GM23338 (cell line): ENCODE measurements at regions not wholly inside any gene's neighbourhood (a gene's known extent, or its start where the extent isn't known, plus 50 kb on each side); places are given as distances from the start of the nearest gene placed in this dataset.

Source experiments
- ATAC-seq: fragments of 200-7000 bp; cut with Tn5 transposase; 3 replicates; pipeline ENCODE4 v1.9.1; 2020
- DNase-seq: peaks from one replicate; pipeline ENCODE4 v3.0.0-alpha.2; 2015; ENCODE audit warnings: low spot score
- H2AFZ ChIP-seq: fragments of 200-600 bp; sonication (generic); 2 replicates; pipeline ENCODE4 v1.8.0; 2016; ENCODE audit warnings: antibody characterized with exemption, mild to moderate bottlenecking, moderate library complexity
- H3F3A ChIP-seq: fragments of 200-600 bp; sonication (generic); replicated peaks from 2 replicates; pipeline ENCODE4 v1.8.0; 2017; ENCODE audit warnings: antibody characterized with exemption, mixed run types, low read depth
- H3K27ac ChIP-seq: fragments of 200-600 bp; sonication (generic); 2 replicates; pipeline ENCODE4 v1.6.1; 2016; ENCODE audit warnings: low read depth
- H3K27me3 ChIP-seq: fragments of 200-600 bp; sonication (generic); 2 replicates; pipeline ENCODE4 v1.8.0; 2016; ENCODE audit warnings: mild to moderate bottlenecking, mixed run types, moderate library complexity; ENCODE audit not compliant: insufficient read depth
- H3K36me3 ChIP-seq: fragments of 200-600 bp; sonication (generic); 2 replicates; pipeline ENCODE4 v1.8.0; 2016; ENCODE audit warnings: mild to moderate bottlenecking; ENCODE audit not compliant: insufficient read depth
- H3K4me1 ChIP-seq: fragments of 200-600 bp; sonication (generic); 2 replicates; pipeline ENCODE4 v1.8.0; 2016; ENCODE audit warnings: mild to moderate bottlenecking, moderate library complexity; ENCODE audit not compliant: insufficient read depth
- H3K4me2 ChIP-seq: fragments of 200-600 bp; sonication (generic); 2 replicates; pipeline ENCODE4 v1.7.1; 2017; ENCODE audit warnings: mixed run types
- H3K4me3 ChIP-seq: fragments of 200-600 bp; sonication (generic); 2 replicates; pipeline ENCODE4 v1.6.1; 2016; ENCODE audit warnings: mixed run types
- H3K79me2 ChIP-seq: fragments of 200-600 bp; sonication (generic); replicated peaks from 2 replicates; pipeline ENCODE4 v1.8.0; 2017; ENCODE audit warnings: mild to moderate bottlenecking; ENCODE audit not compliant: insufficient read depth
- H3K9me2 ChIP-seq: fragments of 200-600 bp; sonication (generic); 2 replicates; pipeline ENCODE4 v1.8.0; 2017; ENCODE audit not compliant: insufficient read depth
- H4K20me1 ChIP-seq: fragments of 200-600 bp; sonication (generic); replicated peaks from 2 replicates; pipeline ENCODE4 v1.8.0; 2017; ENCODE audit warnings: mild to moderate bottlenecking; ENCODE audit not compliant: insufficient read depth
- H3K27ac Mint-ChIP-seq: 2 replicates; pipeline ENCODE4 v1.8.0; 2020; ENCODE audit warnings: inconsistent platforms, mild to moderate bottlenecking, moderate library complexity, mixed read lengths
- H3K27me3 Mint-ChIP-seq: 3 replicates; pipeline ENCODE4 v1.8.0; 2022; ENCODE audit warnings: low read depth, mild to moderate bottlenecking, moderate library complexity, mixed read lengths, inconsistent platforms; ENCODE audit not compliant: insufficient read depth, poor library complexity
- H3K36me3 Mint-ChIP-seq: 3 replicates; pipeline ENCODE4 v1.8.0; 2021; ENCODE audit warnings: low read depth, mild to moderate bottlenecking, inconsistent platforms, moderate library complexity, mixed read lengths
- H3K4me1 Mint-ChIP-seq: 3 replicates; pipeline ENCODE4 v1.8.0; 2020; ENCODE audit warnings: mild to moderate bottlenecking, inconsistent platforms, mixed read lengths
- H3K4me3 Mint-ChIP-seq: 3 replicates; pipeline ENCODE4 v1.8.0; 2021; ENCODE audit warnings: moderate library complexity, mild to moderate bottlenecking, inconsistent platforms, mixed read lengths
- H3K9me3 Mint-ChIP-seq: 3 replicates; pipeline ENCODE4 v1.8.0; 2020; ENCODE audit warnings: moderate library complexity, mild to moderate bottlenecking, inconsistent platforms, mixed read lengths
- CREB1 ChIP-seq: fragments of 250-450 bp; sonication (Bioruptor Pico); IDR thresholded peaks from 2 replicates; pipeline ENCODE4 v1.5.0; 2020; ENCODE audit warnings: low read depth, mild to moderate bottlenecking, moderate library complexity
- EZH2 ChIP-seq: fragments of 200-600 bp; sonication (generic); IDR thresholded peaks from one replicate; pipeline ENCODE4 v1.8.0; 2017; ENCODE audit warnings: antibody characterized with exemption, mild to moderate bottlenecking, low read depth; ENCODE audit not compliant: unreplicated experiment
- JUNB ChIP-seq: IDR thresholded peaks from one replicate; pipeline ENCODE4 v1.6.1; 2016; ENCODE audit warnings: antibody characterized with exemption; ENCODE audit not compliant: unreplicated experiment
- STAT1 ChIP-seq: IDR thresholded peaks from one replicate; pipeline ENCODE4 v1.6.1; 2016; ENCODE audit warnings: antibody characterized with exemption; ENCODE audit not compliant: unreplicated experiment
- ZNF331 ChIP-seq: fragments of 250-450 bp; sonication (Bioruptor Pico); IDR thresholded peaks from 2 replicates; pipeline ENCODE4 v1.5.0; 2020; ENCODE audit warnings: low read depth, mild to moderate bottlenecking, moderate library complexity
- TF ChIP-seq, protein P1 (sequence below): IDR thresholded peaks from one replicate; pipeline ENCODE4 v1.6.1; 2018; ENCODE audit warnings: antibody characterized with exemption; ENCODE audit not compliant: unreplicated experiment
- TF ChIP-seq, protein P2 (sequence below): fragments of 250-450 bp; sonication (Bioruptor Pico); IDR thresholded peaks from 2 replicates; pipeline ENCODE4 v1.5.0; 2020; ENCODE audit warnings: mild to moderate bottlenecking, moderate library complexity

DNA sequence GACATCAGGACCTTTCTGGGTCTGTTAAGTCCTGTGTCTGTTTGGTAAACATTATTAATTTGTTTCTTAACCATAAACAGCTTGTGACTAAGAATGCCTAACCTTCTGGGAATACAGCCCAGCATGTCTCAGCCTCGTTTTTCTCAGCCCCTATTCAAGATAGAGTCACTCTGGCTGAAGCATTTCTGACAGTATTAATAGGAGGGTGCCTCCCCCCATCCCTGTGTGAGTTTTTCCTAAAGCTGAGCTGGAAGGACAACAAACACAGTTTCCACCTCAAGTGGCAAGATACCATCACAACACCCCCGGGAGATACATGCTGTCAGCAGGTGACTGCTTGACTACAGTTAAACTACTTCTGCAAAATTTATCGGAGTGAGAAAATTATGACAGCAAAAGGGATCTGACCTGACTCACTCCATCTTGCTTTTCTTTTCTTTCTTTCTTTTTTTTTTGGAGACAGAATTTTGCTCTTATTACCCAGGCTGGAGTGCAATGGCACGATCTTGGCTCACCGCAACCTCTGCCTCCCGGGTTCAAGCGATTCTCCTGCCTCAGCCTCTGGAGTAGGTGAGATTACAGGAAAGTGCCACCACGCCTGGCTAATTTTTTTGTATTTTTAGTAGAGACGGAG lies 59.3 kb upstream of the ABCC4 start:
- Mint-ChIP-seq H3K4me3 (no peak overlapping the region), H3K4me1 (no peaks in the 10 kb centered on the region), H3K9me3 (peaks cover 4% of the 10 kb centered on the region; the same call in 1 of the 3 replicates), H3K36me3 (no peaks in the 10 kb centered on the region), H3K27me3 (no peaks in the 10 kb centered on the region), H3K27ac (no peak overlapping the region)
- ATAC-seq, result no peak
- no peak for DNase-seq
- Histone ChIP-seq H3K27ac (no peak overlapping the region), H3K79me2 (no peaks in the 10 kb centered on the region), H3F3A (no peaks in the 10 kb centered on the region), H3K4me2 (no peak overlapping the region), H3K36me3 (no peaks in the 10 kb centered on the region), H4K20me1 (no peaks in the 10 kb centered on the region), H2AFZ (no peak overlapping the region), H3K4me1 (no peaks in the 10 kb centered on the region), H3K4me3 (no peak overlapping the region), H3K27me3 (no peaks in the 10 kb centered on the region), H3K9me2 (no peaks in the 10 kb centered on the region)
- TF ChIP-seq EZH2 (no peak), ZNF331 (CRISPR knock-in tag) (no peak)
- TF ChIP-seq, protein P1, sequence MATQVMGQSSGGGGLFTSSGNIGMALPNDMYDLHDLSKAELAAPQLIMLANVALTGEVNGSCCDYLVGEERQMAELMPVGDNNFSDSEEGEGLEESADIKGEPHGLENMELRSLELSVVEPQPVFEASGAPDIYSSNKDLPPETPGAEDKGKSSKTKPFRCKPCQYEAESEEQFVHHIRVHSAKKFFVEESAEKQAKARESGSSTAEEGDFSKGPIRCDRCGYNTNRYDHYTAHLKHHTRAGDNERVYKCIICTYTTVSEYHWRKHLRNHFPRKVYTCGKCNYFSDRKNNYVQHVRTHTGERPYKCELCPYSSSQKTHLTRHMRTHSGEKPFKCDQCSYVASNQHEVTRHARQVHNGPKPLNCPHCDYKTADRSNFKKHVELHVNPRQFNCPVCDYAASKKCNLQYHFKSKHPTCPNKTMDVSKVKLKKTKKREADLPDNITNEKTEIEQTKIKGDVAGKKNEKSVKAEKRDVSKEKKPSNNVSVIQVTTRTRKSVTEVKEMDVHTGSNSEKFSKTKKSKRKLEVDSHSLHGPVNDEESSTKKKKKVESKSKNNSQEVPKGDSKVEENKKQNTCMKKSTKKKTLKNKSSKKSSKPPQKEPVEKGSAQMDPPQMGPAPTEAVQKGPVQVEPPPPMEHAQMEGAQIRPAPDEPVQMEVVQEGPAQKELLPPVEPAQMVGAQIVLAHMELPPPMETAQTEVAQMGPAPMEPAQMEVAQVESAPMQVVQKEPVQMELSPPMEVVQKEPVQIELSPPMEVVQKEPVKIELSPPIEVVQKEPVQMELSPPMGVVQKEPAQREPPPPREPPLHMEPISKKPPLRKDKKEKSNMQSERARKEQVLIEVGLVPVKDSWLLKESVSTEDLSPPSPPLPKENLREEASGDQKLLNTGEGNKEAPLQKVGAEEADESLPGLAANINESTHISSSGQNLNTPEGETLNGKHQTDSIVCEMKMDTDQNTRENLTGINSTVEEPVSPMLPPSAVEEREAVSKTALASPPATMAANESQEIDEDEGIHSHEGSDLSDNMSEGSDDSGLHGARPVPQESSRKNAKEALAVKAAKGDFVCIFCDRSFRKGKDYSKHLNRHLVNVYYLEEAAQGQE, result no peak

DNA sequence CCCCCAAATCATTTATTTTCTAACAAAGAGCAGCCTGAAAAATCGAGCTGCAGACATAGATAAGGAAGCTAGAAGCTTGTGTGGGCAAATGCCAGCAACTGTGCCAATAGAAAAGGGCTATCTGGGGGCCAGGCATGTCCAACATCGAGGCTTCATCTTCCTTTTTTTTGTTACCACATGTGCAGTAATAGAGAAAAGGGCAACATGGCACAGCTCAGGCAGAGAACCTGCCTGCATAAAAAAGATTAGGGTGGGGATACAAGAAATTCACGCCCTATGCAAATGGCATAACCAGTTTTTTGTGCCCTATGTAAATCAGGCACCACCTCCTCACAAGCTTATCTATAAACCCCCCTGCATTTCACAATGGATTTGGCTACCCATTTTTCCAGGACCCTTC lies 60.4 kb upstream of the ABCC4 start:
- H3F3A ChIP-seq, result no peaks in the 10 kb centered on the region
- ATAC-seq, result no peak
- H4K20me1 ChIP-seq, result no peaks in the 10 kb centered on the region
- Mint-ChIP-seq H3K4me3 (no peak overlapping the region), H3K27me3 (no peaks in the 10 kb centered on the region), H3K27ac (no peak overlapping the region), H3K4me1 (no peaks in the 10 kb centered on the region), H3K36me3 (no peaks in the 10 kb centered on the region), H3K9me3 (peaks cover 1% of the 10 kb centered on the region; the same call in 1 of the 3 replicates)
- no peaks in the 10 kb centered on the region for H3K79me2 ChIP-seq
- H3K36me3 ChIP-seq, result no peaks in the 10 kb centered on the region
- no peak for DNase-seq
- no peaks in the 10 kb centered on the region for H3K4me1 ChIP-seq
- no peak overlapping the region for H2AFZ ChIP-seq
- H3K4me2 ChIP-seq, result no peak overlapping the region
- H3K4me3 ChIP-seq, result no peak overlapping the region
- H3K27ac ChIP-seq, result no peak overlapping the region
- no peaks in the 10 kb centered on the region for H3K27me3 ChIP-seq
- no peaks in the 10 kb centered on the region for H3K9me2 ChIP-seq
- TF ChIP-seq JUNB (no peak), CREB1 (CRISPR knock-in tag) (no peak), STAT1 (no peak)
- TF ChIP-seq, protein P2, sequence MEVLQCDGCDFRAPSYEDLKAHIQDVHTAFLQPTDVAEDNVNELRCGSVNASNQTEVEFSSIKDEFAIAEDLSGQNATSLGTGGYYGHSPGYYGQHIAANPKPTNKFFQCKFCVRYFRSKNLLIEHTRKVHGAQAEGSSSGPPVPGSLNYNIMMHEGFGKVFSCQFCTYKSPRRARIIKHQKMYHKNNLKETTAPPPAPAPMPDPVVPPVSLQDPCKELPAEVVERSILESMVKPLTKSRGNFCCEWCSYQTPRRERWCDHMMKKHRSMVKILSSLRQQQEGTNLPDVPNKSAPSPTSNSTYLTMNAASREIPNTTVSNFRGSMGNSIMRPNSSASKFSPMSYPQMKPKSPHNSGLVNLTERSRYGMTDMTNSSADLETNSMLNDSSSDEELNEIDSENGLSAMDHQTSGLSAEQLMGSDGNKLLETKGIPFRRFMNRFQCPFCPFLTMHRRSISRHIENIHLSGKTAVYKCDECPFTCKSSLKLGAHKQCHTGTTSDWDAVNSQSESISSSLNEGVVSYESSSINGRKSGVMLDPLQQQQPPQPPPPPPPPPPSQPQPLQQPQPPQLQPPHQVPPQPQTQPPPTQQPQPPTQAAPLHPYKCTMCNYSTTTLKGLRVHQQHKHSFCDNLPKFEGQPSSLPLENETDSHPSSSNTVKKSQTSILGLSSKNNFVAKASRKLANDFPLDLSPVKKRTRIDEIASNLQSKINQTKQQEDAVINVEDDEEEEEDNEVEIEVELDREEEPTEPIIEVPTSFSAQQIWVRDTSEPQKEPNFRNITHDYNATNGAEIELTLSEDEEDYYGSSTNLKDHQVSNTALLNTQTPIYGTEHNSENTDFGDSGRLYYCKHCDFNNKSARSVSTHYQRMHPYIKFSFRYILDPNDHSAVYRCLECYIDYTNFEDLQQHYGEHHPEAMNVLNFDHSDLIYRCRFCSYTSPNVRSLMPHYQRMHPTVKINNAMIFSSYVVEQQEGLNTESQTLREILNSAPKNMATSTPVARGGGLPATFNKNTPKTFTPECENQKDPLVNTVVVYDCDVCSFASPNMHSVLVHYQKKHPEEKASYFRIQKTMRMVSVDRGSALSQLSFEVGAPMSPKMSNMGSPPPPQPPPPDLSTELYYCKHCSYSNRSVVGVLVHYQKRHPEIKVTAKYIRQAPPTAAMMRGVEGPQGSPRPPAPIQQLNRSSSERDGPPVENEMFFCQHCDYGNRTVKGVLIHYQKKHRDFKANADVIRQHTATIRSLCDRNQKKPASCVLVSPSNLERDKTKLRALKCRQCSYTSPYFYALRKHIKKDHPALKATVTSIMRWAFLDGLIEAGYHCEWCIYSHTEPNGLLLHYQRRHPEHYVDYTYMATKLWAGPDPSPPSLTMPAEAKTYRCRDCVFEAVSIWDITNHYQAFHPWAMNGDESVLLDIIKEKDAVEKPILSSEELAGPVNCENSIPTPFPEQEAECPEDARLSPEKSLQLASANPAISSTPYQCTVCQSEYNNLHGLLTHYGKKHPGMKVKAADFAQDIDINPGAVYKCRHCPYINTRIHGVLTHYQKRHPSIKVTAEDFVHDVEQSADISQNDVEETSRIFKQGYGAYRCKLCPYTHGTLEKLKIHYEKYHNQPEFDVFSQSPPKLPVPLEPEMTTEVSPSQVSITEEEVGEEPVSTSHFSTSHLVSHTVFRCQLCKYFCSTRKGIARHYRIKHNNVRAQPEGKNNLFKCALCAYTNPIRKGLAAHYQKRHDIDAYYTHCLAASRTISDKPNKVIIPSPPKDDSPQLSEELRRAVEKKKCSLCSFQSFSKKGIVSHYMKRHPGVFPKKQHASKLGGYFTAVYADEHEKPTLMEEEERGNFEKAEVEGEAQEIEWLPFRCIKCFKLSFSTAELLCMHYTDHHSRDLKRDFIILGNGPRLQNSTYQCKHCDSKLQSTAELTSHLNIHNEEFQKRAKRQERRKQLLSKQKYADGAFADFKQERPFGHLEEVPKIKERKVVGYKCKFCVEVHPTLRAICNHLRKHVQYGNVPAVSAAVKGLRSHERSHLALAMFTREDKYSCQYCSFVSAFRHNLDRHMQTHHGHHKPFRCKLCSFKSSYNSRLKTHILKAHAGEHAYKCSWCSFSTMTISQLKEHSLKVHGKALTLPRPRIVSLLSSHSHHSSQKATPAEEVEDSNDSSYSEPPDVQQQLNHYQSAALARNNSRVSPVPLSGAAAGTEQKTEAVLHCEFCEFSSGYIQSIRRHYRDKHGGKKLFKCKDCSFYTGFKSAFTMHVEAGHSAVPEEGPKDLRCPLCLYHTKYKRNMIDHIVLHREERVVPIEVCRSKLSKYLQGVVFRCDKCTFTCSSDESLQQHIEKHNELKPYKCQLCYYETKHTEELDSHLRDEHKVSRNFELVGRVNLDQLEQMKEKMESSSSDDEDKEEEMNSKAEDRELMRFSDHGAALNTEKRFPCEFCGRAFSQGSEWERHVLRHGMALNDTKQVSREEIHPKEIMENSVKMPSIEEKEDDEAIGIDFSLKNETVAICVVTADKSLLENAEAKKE (CRISPR knock-in tag), result no peak
- TF ChIP-seq, protein P1, result no peak
